Testis (tissue), 2 donors: ENCODE measurements at regions not wholly inside any gene's neighbourhood (a gene's known extent, or its start where the extent isn't known, plus 50 kb on each side); places are given as distances from the start of the nearest gene placed in this dataset.
"Not testable (repeated sequence)": the region's sequence is repeated elsewhere in the genome, so short reads cannot be mapped to it uniquely, and the experiment has no call there.

Experiments
- DNase-seq: peaks from one replicate; pipeline ENCODE4 v3.0.0-alpha.2; 2019
- H3K27ac ChIP-seq, 2 donors: fragments of 200-600 bp; sonication (generic); one replicate each; pipeline ENCODE4 v1.5.1; 2019
- H3K27me3 ChIP-seq: fragments of 200-600 bp; sonication (generic); one replicate; pipeline ENCODE4 v1.5.1; 2019
- H3K36me3 ChIP-seq: fragments of 200-600 bp; sonication (generic); one replicate; pipeline ENCODE4 v1.5.1; 2017; ENCODE audit warnings: low read depth; ENCODE audit errors: missing control alignments
- H3K4me1 ChIP-seq: fragments of 200-600 bp; sonication (generic); one replicate; pipeline ENCODE4 v1.5.1; 2019
- H3K4me3 ChIP-seq, 2 donors: fragments of 200-600 bp; sonication (generic); one replicate each; pipeline ENCODE4 v1.5.1; 2017 to 2019
- H3K9me3 ChIP-seq: fragments of 200-600 bp; sonication (generic); one replicate; pipeline ENCODE4 v1.5.1; 2017
- POLR2A ChIP-seq: fragments of 450-650 bp; IDR thresholded peaks from one replicate; pipeline ENCODE4 v1.6.1; 2017; ENCODE audit warnings: antibody characterized with exemption, mild to moderate bottlenecking, moderate library complexity
- WGBS, 2 donors: methylation state at CpG; one replicate each; pipeline ENCODE4 v1.1.5; 2018; 5-methylcytosine and 5-hydroxymethylcytosine counted together
- intact Hi-C: fragments of 100-400 bp; cut with DNase I; formaldehyde crosslinking; loops from one replicate; pipeline ENCODE4 v1.15.1; 2023; ENCODE audit warnings: low total_unique reads
- TF ChIP-seq, protein P1 (sequence below), 3 experiments: fragments of 450-650 bp in 2 of 3; fragments of 200-600 bp in 1 of 3; sonication (generic) in 1 of 3; IDR thresholded peaks; one replicate each; pipeline ENCODE4 v1.5.1; 2016 to 2019; ENCODE audit warnings: antibody characterized with exemption in 3 of 3, mild to moderate bottlenecking in 2 of 3, moderate library complexity in 1 of 3

DNA sequence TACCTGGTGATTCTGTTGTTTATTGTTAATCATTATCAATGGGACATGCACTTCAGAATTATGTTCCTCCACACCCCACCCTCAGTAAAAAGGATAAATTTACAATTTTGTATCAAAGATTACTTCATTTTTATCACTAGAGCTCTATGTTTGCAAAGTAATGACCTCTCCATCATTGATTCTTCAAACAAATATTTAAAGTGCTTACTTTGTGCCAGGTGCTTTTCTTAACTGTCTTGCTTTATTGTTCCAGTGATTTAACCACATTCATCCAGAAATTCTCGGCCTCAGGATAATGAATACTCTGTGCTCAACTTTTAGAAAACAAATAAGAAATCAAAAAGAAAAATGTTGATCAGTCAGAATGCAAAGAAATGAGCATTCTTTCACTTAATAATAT is 144.9 kb upstream of the FOXP2 start:
- H3K27me3 ChIP-seq = no peaks in the 10 kb centered on the region
- H3K27ac ChIP-seq = no peak overlapping the region
- no peaks in the 10 kb centered on the region for H3K9me3 ChIP-seq
- intact Hi-C loops = no loop called here
- DNase-seq = no peak
- H3K4me3 ChIP-seq = no peak overlapping the region
- H3K4me1 ChIP-seq = no peaks in the 10 kb centered on the region
- H3K36me3 ChIP-seq = no peaks in the 10 kb centered on the region
- no peak for TF ChIP-seq POLR2A
- TF ChIP-seq, protein P1, sequence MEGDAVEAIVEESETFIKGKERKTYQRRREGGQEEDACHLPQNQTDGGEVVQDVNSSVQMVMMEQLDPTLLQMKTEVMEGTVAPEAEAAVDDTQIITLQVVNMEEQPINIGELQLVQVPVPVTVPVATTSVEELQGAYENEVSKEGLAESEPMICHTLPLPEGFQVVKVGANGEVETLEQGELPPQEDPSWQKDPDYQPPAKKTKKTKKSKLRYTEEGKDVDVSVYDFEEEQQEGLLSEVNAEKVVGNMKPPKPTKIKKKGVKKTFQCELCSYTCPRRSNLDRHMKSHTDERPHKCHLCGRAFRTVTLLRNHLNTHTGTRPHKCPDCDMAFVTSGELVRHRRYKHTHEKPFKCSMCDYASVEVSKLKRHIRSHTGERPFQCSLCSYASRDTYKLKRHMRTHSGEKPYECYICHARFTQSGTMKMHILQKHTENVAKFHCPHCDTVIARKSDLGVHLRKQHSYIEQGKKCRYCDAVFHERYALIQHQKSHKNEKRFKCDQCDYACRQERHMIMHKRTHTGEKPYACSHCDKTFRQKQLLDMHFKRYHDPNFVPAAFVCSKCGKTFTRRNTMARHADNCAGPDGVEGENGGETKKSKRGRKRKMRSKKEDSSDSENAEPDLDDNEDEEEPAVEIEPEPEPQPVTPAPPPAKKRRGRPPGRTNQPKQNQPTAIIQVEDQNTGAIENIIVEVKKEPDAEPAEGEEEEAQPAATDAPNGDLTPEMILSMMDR (IDR thresholded peaks at IDR 0.05) = no peak
- WGBS, 2 donors = 63 to 76% methylated on average over 1 of the region's 1 CpG

DNA sequence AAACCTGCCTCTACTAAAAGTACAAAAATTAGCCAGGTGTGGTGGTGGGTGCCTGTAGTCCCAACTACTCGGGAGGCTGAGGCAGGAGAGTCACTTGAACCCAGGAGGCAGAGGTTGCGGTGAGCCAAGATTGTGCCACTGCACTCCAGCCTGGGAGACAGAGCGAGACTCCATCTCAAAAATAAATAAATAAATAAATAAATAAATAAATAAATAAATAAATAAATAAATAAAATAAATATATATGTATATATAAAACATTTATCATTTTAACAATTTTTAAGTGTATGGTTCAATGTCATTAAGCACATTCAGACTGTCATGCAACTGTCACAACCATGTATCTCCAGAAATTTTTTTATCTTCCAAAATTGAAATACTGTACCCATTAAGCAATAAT is 147.1 kb upstream of the FOXP2 start:
- H3K4me3 ChIP-seq, H3K27me3 ChIP-seq, H3K4me1 ChIP-seq, H3K36me3 ChIP-seq, intact Hi-C loops, DNase-seq, H3K27ac ChIP-seq, H3K9me3 ChIP-seq: not testable (repeated sequence)
- WGBS, 2 donors = 90 to 92% methylated on average over 3 of the region's 3 CpGs

DNA sequence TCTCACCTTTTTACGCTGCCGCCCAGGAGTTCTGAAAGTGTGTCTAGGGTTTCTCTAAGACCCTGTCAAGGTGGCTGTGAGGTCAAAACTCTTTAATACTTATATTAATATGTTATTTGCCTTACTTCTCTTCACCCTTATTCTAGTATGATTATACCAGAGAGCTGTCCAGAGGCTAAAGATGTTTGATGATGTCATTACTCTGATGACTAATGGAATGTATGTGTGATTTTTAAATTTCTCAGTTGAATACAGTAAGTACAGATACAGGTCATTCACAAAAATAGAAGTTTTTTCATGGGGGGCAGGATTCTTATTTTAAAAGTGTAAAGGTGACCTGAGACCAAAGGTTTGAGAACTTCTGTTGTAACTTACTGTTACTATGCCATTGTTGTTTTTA is 150.6 kb upstream of the FOXP2 start:
- H3K27me3 ChIP-seq = no peaks in the 10 kb centered on the region
- H3K36me3 ChIP-seq = no peaks in the 10 kb centered on the region
- no peak overlapping the region for H3K27ac ChIP-seq
- TF ChIP-seq, protein P1 (IDR thresholded peaks at IDR 0.05) = no peak
- TF ChIP-seq POLR2A = no peak
- intact Hi-C loops = no loop called here
- H3K4me3 ChIP-seq = no peak overlapping the region
- no peaks in the 10 kb centered on the region for H3K9me3 ChIP-seq
- DNase-seq = no peak
- H3K4me1 ChIP-seq = no peaks in the 10 kb centered on the region
- 92 to 96% methylated on average over 2 of the region's 2 CpGs for WGBS, 2 donors

DNA sequence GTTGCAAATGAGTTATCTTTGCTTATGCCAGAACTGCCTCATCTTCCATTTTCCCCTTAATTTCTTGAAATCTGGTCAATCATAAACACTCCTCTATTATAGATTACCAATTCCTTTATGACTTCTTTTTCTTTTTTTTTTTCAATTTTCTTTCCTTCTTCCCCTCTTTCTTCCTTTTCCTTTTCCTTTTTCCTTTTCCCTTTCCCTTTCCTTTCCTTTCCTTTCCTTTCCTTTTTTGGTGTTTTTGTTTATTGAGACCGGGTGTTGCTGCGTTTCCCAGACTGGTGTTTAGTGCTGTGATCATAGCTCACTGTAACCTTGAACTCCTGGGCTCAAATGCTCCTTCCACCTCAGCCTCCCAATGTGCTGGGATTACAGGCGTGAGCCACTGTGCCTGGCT is 151.4 kb upstream of the FOXP2 start:
- no peak for DNase-seq
- H3K4me3 ChIP-seq = no peak overlapping the region
- H3K27ac ChIP-seq = no peak overlapping the region
- no peaks in the 10 kb centered on the region for H3K4me1 ChIP-seq
- WGBS, 2 donors = 42 to 54% methylated on average over 3 of the region's 3 CpGs
- H3K9me3 ChIP-seq = no peaks in the 10 kb centered on the region
- intact Hi-C loops = no loop called here
- no peaks in the 10 kb centered on the region for H3K27me3 ChIP-seq
- TF ChIP-seq POLR2A = no peak
- TF ChIP-seq, protein P1 (IDR thresholded peaks at IDR 0.05) = no peak
- no peaks in the 10 kb centered on the region for H3K36me3 ChIP-seq

DNA sequence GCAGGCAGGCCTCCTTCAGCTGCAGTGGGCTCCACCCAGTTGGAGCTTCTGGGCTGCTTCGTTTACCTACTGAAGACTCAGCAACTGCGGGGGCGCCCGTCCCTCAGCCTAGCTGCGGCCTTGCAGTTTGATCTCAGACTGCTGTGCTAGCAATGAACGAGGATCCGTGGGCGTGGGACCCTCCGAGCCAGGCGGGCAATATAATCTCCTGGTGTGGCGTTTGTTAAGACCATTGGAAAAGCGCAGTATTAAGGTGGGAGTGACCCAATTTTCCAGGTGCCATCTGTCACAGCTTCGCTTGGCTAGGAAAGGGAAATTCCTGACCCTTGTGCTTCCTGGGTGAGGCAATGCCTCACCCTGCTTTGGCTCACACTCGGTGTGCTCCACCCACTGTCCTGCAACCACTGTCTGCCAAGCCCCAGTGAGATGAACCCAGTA is 159.2 kb upstream of the FOXP2 start:
- Histone ChIP-seq H3K27ac (no peak overlapping the region), H3K4me1 (no peaks in the 10 kb centered on the region), H3K4me3 (no peak overlapping the region), H3K9me3 (no peaks in the 10 kb centered on the region), H3K36me3 (no peaks in the 10 kb centered on the region), H3K27me3 (no peaks in the 10 kb centered on the region)
- 81 to 82% methylated on average over 9 to 14 of the region's 14 CpGs for WGBS, 2 donors
- no peak for DNase-seq
- TF ChIP-seq, protein P1 (IDR thresholded peaks at IDR 0.05) = no peak
- TF ChIP-seq POLR2A = no peak
- intact Hi-C loops = no loop called here
